WERI-Rb-1 (cell line): ENCODE measurements at regions not wholly inside any gene's neighbourhood (a gene's known extent, or its start where the extent isn't known, plus 50 kb on each side); places are given as distances from the start of the nearest gene placed in this dataset.

Experiments used
- DNase-seq: peaks from one replicate; pipeline ENCODE4 v3.0.0-alpha.2; 2020
- H3K27ac ChIP-seq: fragments of 250-450 bp; sonication (Bioruptor Pico); 2 replicates; pipeline ENCODE4 v1.5.1; 2020; ENCODE audit warnings: mild to moderate bottlenecking, moderate library complexity
- H3K27me3 ChIP-seq: fragments of 250-450 bp; sonication (Bioruptor Pico); 2 replicates; pipeline ENCODE4 v1.5.1; 2021; ENCODE audit warnings: mild to moderate bottlenecking, low read depth, moderate library complexity; ENCODE audit not compliant: insufficient read depth, severe bottlenecking
- H3K36me3 ChIP-seq: fragments of 250-450 bp; sonication (Bioruptor Pico); 2 replicates; pipeline ENCODE4 v1.5.1; 2020; ENCODE audit warnings: mild to moderate bottlenecking, moderate library complexity
- H3K4me3 ChIP-seq: 2 replicates; pipeline ENCODE4 v1.5.1; 2011; ENCODE audit warnings: low read depth, mild to moderate bottlenecking, control low read depth, low read length
- H3K9me3 ChIP-seq: fragments of 250-450 bp; sonication (Bioruptor Pico); 2 replicates; pipeline ENCODE4 v1.5.1; 2021; ENCODE audit warnings: mild to moderate bottlenecking, moderate library complexity; ENCODE audit not compliant: severe bottlenecking
- TF ChIP-seq, protein P1 (sequence below): IDR thresholded peaks from 2 replicates; pipeline ENCODE4 v1.5.1; 2011; ENCODE audit warnings: low read depth, mild to moderate bottlenecking, control low read depth, inconsistent platforms, low read length

GRCh38 chr11:92829121-92829520 is 140.3 kb upstream of the MTNR1B start:
- DNase-seq: no peak
- Histone ChIP-seq H3K9me3 (no peaks in the 10 kb centered on the region), H3K27me3 (no peaks in the 10 kb centered on the region), H3K27ac (no peak overlapping the region), H3K4me3 (no peak overlapping the region), H3K36me3 (no peaks in the 10 kb centered on the region)
- TF ChIP-seq, protein P1, sequence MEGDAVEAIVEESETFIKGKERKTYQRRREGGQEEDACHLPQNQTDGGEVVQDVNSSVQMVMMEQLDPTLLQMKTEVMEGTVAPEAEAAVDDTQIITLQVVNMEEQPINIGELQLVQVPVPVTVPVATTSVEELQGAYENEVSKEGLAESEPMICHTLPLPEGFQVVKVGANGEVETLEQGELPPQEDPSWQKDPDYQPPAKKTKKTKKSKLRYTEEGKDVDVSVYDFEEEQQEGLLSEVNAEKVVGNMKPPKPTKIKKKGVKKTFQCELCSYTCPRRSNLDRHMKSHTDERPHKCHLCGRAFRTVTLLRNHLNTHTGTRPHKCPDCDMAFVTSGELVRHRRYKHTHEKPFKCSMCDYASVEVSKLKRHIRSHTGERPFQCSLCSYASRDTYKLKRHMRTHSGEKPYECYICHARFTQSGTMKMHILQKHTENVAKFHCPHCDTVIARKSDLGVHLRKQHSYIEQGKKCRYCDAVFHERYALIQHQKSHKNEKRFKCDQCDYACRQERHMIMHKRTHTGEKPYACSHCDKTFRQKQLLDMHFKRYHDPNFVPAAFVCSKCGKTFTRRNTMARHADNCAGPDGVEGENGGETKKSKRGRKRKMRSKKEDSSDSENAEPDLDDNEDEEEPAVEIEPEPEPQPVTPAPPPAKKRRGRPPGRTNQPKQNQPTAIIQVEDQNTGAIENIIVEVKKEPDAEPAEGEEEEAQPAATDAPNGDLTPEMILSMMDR: no peak

DNA sequence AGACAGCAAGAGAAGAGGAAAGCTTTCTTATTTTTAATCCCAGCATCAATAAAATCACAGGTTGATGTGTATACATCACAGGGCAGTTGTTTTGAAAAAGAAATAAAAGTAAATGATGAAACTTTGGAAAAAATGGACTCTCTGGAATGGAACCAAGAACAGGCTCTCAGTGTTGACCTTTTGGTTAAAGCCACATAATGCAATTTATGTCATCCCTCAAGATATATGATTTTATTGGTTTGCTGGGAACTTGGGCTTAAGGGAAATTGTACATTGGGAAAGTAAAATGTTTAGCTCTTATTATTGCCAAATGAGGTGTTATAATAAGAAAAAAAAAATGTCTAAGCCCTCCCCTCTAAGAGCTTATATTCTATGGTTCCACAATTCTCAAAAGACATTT is 139.8 kb upstream of the MTNR1B start:
- H3K27ac ChIP-seq: peak overlapping the region; percentile 49
- no peaks in the 10 kb centered on the region for H3K9me3 ChIP-seq
- no peak overlapping the region for H3K4me3 ChIP-seq
- no peaks in the 10 kb centered on the region for H3K27me3 ChIP-seq
- no peaks in the 10 kb centered on the region for H3K36me3 ChIP-seq
- TF ChIP-seq, protein P1: no peak
- no peak for DNase-seq

GRCh38 chr11:92830377-92831155 is 138.9 kb upstream of the MTNR1B start:
- DNase-seq: peak; percentile 76
- Histone ChIP-seq H3K27ac (peak overlapping the region; percentile 49), H3K27me3 (no peaks in the 10 kb centered on the region), H3K36me3 (no peaks in the 10 kb centered on the region), H3K9me3 (no peaks in the 10 kb centered on the region), H3K4me3 (no peak overlapping the region)
- TF ChIP-seq, protein P1: no peak

GRCh38 chr11:92834296-92835020 is 135.0 kb upstream of the MTNR1B start:
- H3K27ac ChIP-seq: no peak overlapping the region
- H3K9me3 ChIP-seq: no peaks in the 10 kb centered on the region
- no peaks in the 10 kb centered on the region for H3K27me3 ChIP-seq
- TF ChIP-seq, protein P1: no peak
- DNase-seq: no peak
- no peaks in the 10 kb centered on the region for H3K36me3 ChIP-seq
- no peak overlapping the region for H3K4me3 ChIP-seq

DNA sequence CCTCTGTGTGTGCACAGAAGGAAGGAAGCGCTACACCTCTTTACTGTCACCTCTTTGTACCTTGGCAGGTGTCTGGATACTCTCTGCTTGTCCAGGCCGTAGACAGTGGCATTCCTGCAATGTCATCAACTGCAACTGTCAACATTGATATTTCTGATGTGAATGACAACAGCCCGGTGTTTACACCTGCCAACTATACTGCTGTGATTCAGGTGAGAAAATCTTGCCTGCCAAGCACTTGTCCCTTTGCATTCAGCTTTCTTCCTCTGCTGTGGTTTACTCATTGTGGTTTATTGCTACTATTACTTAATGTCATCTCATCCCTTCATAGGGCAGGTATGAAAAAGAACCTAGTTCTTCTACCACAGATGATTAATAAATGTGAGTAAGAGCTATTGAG is 131.9 kb upstream of the MTNR1B start:
- H3K27ac ChIP-seq: no peak overlapping the region
- DNase-seq: no peak
- H3K9me3 ChIP-seq: no peaks in the 10 kb centered on the region
- no peaks in the 10 kb centered on the region for H3K27me3 ChIP-seq
- H3K4me3 ChIP-seq: no peak overlapping the region
- H3K36me3 ChIP-seq: no peaks in the 10 kb centered on the region
- TF ChIP-seq, protein P1: no peak
